ENCODE measurements at regions not wholly inside any gene's neighbourhood (a gene's known extent, or its start where the extent isn't known, plus 50 kb on each side); places are given as distances from the start of the nearest gene placed in this dataset.

DNA sequence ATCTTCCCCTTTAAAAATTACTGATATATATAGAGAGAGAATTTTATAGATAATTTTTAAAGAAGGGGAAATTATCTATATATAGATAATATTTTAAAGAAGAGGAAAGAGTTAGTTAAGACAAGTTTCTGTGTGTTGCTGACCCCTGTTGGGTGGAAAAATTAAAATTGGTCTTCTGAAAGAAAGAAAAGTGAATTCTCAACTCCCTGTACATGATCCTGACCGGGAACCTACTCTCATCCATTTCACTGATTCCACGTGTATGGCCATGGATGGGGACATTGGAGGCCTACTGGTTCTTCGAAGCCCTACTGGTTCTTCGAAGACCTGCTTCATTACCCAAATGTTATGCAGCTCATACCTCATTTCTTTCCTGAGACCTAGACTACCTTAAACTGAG, 53.0 kb upstream of the TCF21 start:
- TF ChIP-seq, protein P1, sequence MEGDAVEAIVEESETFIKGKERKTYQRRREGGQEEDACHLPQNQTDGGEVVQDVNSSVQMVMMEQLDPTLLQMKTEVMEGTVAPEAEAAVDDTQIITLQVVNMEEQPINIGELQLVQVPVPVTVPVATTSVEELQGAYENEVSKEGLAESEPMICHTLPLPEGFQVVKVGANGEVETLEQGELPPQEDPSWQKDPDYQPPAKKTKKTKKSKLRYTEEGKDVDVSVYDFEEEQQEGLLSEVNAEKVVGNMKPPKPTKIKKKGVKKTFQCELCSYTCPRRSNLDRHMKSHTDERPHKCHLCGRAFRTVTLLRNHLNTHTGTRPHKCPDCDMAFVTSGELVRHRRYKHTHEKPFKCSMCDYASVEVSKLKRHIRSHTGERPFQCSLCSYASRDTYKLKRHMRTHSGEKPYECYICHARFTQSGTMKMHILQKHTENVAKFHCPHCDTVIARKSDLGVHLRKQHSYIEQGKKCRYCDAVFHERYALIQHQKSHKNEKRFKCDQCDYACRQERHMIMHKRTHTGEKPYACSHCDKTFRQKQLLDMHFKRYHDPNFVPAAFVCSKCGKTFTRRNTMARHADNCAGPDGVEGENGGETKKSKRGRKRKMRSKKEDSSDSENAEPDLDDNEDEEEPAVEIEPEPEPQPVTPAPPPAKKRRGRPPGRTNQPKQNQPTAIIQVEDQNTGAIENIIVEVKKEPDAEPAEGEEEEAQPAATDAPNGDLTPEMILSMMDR (IDR thresholded peaks at IDR 0.05): no peak
- TF ChIP-seq POLR2AphosphoS5 (IDR thresholded peaks at IDR 0.05): no peak
- TF ChIP-seq POLR2A (IDR thresholded peaks at IDR 0.05): no peak
- TF ChIP-seq EP300 (IDR thresholded peaks at IDR 0.05): no peak

Data from gastroesophageal sphincter (tissue), 3 donors.